Caco-2 (cell line): ENCODE measurements at regions not wholly inside any gene's neighbourhood (a gene's known extent, or its start where the extent isn't known, plus 50 kb on each side); places are given as distances from the start of the nearest gene placed in this dataset.

ENCODE experiments used
- BruUV-seq: library from RNA; stranded (reverse); fragments of 400-500 nt; replicated peaks from 2 replicates; lab custom pipeline; 2021; lab: Mats Ljungman, UMichigan
- CTCF ChIA-PET: fragments of 300-600 bp; sonication (Branson Sonifier 250); formaldehyde crosslinking; loops from one replicate; lab custom pipeline; 2022; ENCODE audit warnings: antibody characterized with exemption; lab: Charles Lee
- POLR2A ChIA-PET: fragments of 300-600 bp; sonication (Branson Sonifier 250); formaldehyde crosslinking; loops from one replicate; lab custom pipeline; 2022; ENCODE audit warnings: antibody characterized with exemption; lab: Charles Lee
- DNase-seq, 2 experiments: peaks; one replicate each; pipeline versions ENCODE4 v3.0.0 to v3.0.0-alpha.2; 2020 to 2022
- H3K27me3 ChIP-seq: replicated peaks from 2 replicates; pipeline ENCODE4 v1.6.0; 2011; ENCODE audit warnings: low read length; ENCODE audit not compliant: control insufficient read depth, insufficient read depth
- H3K36me3 ChIP-seq: 2 replicates; pipeline ENCODE4 v1.5.1; 2011; ENCODE audit warnings: low read length; ENCODE audit not compliant: control insufficient read depth, insufficient read depth
- H3K4me1 ChIP-seq: fragments of 250-450 bp; sonication (Bioruptor Pico); 2 replicates; pipeline ENCODE4 v1.5.1; 2020; ENCODE audit warnings: mild to moderate bottlenecking
- H3K4me3 ChIP-seq: 2 replicates; pipeline ENCODE4 v1.5.1; 2011; ENCODE audit warnings: low read depth, mild to moderate bottlenecking, control low read depth, low read length
- H3K9me3 ChIP-seq: fragments of 250-450 bp; sonication (Bioruptor Pico); 2 replicates; pipeline ENCODE4 v1.5.1; 2020; ENCODE audit warnings: mild to moderate bottlenecking, moderate library complexity
- H3K27ac Mint-ChIP-seq: one replicate; pipeline ENCODE4 v1.8.0; 2022; ENCODE audit warnings: mixed read lengths; ENCODE audit not compliant: unreplicated experiment
- H3K27me3 Mint-ChIP-seq: one replicate; pipeline ENCODE4 v1.8.0; 2022; ENCODE audit warnings: mixed read lengths; ENCODE audit not compliant: insufficient read depth, unreplicated experiment
- H3K36me3 Mint-ChIP-seq: one replicate; pipeline ENCODE4 v1.8.0; 2022; ENCODE audit warnings: mild to moderate bottlenecking, mixed read lengths; ENCODE audit not compliant: insufficient read depth, unreplicated experiment
- H3K4me1 Mint-ChIP-seq: one replicate; pipeline ENCODE4 v1.8.0; 2022; ENCODE audit warnings: low read depth, mixed read lengths; ENCODE audit not compliant: unreplicated experiment
- H3K4me3 Mint-ChIP-seq: one replicate; pipeline ENCODE4 v1.8.0; 2022; ENCODE audit warnings: mild to moderate bottlenecking, moderate library complexity, mixed read lengths; ENCODE audit not compliant: unreplicated experiment
- H3K9me3 Mint-ChIP-seq: one replicate; pipeline ENCODE4 v1.8.0; 2022; ENCODE audit warnings: mixed read lengths; ENCODE audit not compliant: unreplicated experiment
- CTCF ChIP-seq, 2 experiments: fragments of 200-600 bp in 1 of 2; IDR thresholded peaks; 1 replicate in 1 of 2; 2 replicates in 1 of 2; pipeline versions ENCODE4 v1.5.1 to v1.8.0; 2011 to 2022; ENCODE audit warnings: antibody characterized with exemption in 1 of 2, control low read depth in 1 of 2, inconsistent platforms in 1 of 2, low read depth in 1 of 2, low read length in 1 of 2, mild to moderate bottlenecking in 1 of 2, moderate library complexity in 1 of 2; ENCODE audit not compliant: insufficient read depth in 1 of 2, severe bottlenecking in 1 of 2, unreplicated experiment in 1 of 2
- intact Hi-C: fragments of 100-400 bp; cut with micrococcal nuclease; formaldehyde crosslinking; loops from one replicate; pipeline ENCODE4 v1.10.0; 2022; ENCODE audit not compliant: unreplicated experiment

DNA sequence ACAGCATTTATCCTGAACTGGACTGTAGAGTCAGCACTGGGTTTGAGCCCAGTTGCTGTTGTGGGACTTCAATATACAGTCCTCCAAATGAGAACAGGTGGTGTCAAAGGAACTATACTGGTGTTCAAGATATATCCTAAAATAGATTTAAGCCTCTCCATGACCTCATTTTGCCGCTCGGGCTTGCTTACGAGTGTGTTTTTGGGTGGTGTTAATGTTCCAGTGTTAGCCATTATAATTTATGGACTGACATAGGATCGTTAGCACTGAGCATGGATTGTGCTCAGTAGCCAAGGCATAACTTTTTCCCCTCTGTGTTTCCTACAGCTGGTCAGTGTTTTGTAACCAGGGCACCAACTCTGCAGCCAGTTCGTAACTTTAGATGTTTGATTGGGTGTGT is 306.6 kb downstream of the SPATA31D1 start:
- no peaks in the 10 kb centered on the region for H3K9me3 Mint-ChIP-seq
- no peaks in the 10 kb centered on the region for H3K36me3 Mint-ChIP-seq
- CTCF ChIA-PET = no interaction called here

GRCh38 chr9:82299870-82300269 is 311.3 kb downstream of the SPATA31D1 start:
- intact Hi-C loops = no loop called here
- Histone ChIP-seq H3K9me3 (no peaks in the 10 kb centered on the region), H3K4me1 (no peaks in the 10 kb centered on the region), H3K36me3 (no peaks in the 10 kb centered on the region), H3K4me3 (no peak overlapping the region), H3K27me3 (no peaks in the 10 kb centered on the region)
- TF ChIP-seq CTCF (IDR thresholded peaks at IDR 0.05; ENCODE audit: insufficient read depth in 1 of 2, low read depth in 1 of 2, low read length in 1 of 2, severe bottlenecking in 1 of 2, unreplicated experiment in 1 of 2) = no peak
- H3K9me3 Mint-ChIP-seq = no peaks in the 10 kb centered on the region
- no peaks in the 10 kb centered on the region for H3K4me1 Mint-ChIP-seq
- H3K36me3 Mint-ChIP-seq = no peaks in the 10 kb centered on the region
- BruUV-seq = no TSS peak
- POLR2A ChIA-PET = no interaction called here
- DNase-seq = no peak
- H3K27me3 Mint-ChIP-seq = no peaks in the 10 kb centered on the region
- no peak overlapping the region for H3K4me3 Mint-ChIP-seq
- H3K27ac Mint-ChIP-seq = no peak overlapping the region
- CTCF ChIA-PET = no interaction called here

More for the DNA sequence above, 306.6 kb downstream of the SPATA31D1 start:
- no peak for DNase-seq
- Histone ChIP-seq H3K4me3 (no peak overlapping the region), H3K27me3 (no peaks in the 10 kb centered on the region), H3K36me3 (no peaks in the 10 kb centered on the region), H3K9me3 (no peaks in the 10 kb centered on the region), H3K4me1 (no peaks in the 10 kb centered on the region)
- no TSS peak for BruUV-seq
- intact Hi-C loops = no loop called here
- Mint-ChIP-seq H3K4me3 (no peak overlapping the region), H3K27ac (no peak overlapping the region), H3K27me3 (no peaks in the 10 kb centered on the region), H3K4me1 (no peaks in the 10 kb centered on the region)
- POLR2A ChIA-PET = no interaction called here
- no peak for TF ChIP-seq CTCF (IDR thresholded peaks at IDR 0.05; ENCODE audit: insufficient read depth in 1 of 2, low read depth in 1 of 2, low read length in 1 of 2, severe bottlenecking in 1 of 2, unreplicated experiment in 1 of 2)

- Mint-ChIP-seq H3K36me3 (no peaks in the 10 kb centered on the region), H3K27me3 (no peaks in the 10 kb centered on the region), H3K4me3 (no peak overlapping the region), H3K9me3 (no peaks in the 10 kb centered on the region), H3K4me1 (no peaks in the 10 kb centered on the region), H3K27ac (no peak overlapping the region)
- H3K4me3 ChIP-seq = no peak overlapping the region
- no TSS peak for BruUV-seq
- no peaks in the 10 kb centered on the region for H3K4me1 ChIP-seq
- no peak for TF ChIP-seq CTCF (IDR thresholded peaks at IDR 0.05; ENCODE audit: insufficient read depth in 1 of 2, low read depth in 1 of 2, low read length in 1 of 2, severe bottlenecking in 1 of 2, unreplicated experiment in 1 of 2)
- H3K9me3 ChIP-seq = no peaks in the 10 kb centered on the region
- no peaks in the 10 kb centered on the region for H3K27me3 ChIP-seq
- intact Hi-C loops = no loop called here
- no peaks in the 10 kb centered on the region for H3K36me3 ChIP-seq
- ChIA-PET CTCF (no interaction called here), POLR2A (no interaction called here)
- no peak for DNase-seq
These were observed 314.5 kb downstream of the SPATA31D1 start for GRCh38 chr9:82302968-82303655.
